Progenitor cell of endocrine pancreas (in vitro differentiated cells): ENCODE measurements at regions not wholly inside any gene's neighbourhood (a gene's known extent, or its start where the extent isn't known, plus 50 kb on each side); places are given as distances from the start of the nearest gene placed in this dataset.
"Not testable (repeated sequence)": the region's sequence is repeated elsewhere in the genome, so short reads cannot be mapped to it uniquely, and the experiment has no call there.

ENCODE experiments used
- DNase-seq: peaks from one replicate; pipeline ENCODE4 v3.0.0; 2021; ENCODE audit warnings: low spot score; ENCODE audit not compliant: unreplicated experiment
- H3K27ac Mint-ChIP-seq: 2 replicates; pipeline ENCODE4 v1.8.0; 2021; ENCODE audit warnings: mild to moderate bottlenecking, moderate library complexity, mixed read lengths
- H3K27me3 Mint-ChIP-seq: 2 replicates; pipeline ENCODE4 v1.8.0; 2021; ENCODE audit warnings: mixed read lengths
- H3K36me3 Mint-ChIP-seq: 2 replicates; pipeline ENCODE4 v1.8.0; 2022; ENCODE audit warnings: mixed read lengths; ENCODE audit not compliant: insufficient read depth
- H3K4me1 Mint-ChIP-seq: 2 replicates; pipeline ENCODE4 v1.8.0; 2021; ENCODE audit warnings: low read depth, mixed read lengths
- H3K4me3 Mint-ChIP-seq: 2 replicates; pipeline ENCODE4 v1.8.0; 2021; ENCODE audit warnings: low read depth, mild to moderate bottlenecking, moderate library complexity, mixed read lengths
- H3K9me3 Mint-ChIP-seq: 2 replicates; pipeline ENCODE4 v1.8.0; 2021; ENCODE audit warnings: low read depth, mixed read lengths
- CTCF ChIP-seq: fragments of 200-600 bp; sonication (generic); IDR thresholded peaks from one replicate; pipeline ENCODE4 v1.5.0; 2021; ENCODE audit warnings: antibody characterized with exemption, mild to moderate bottlenecking; ENCODE audit not compliant: unreplicated experiment

- Mint-ChIP-seq H3K4me3 (no peak overlapping the region), H3K36me3 (no peaks in the 10 kb centered on the region), H3K27ac (no peak overlapping the region), H3K4me1 (no peaks in the 10 kb centered on the region), H3K9me3 (peaks cover 7% of the 10 kb centered on the region), H3K27me3 (peaks cover 4% of the 10 kb centered on the region)
- TF ChIP-seq CTCF, result no peak
- no peak for DNase-seq
Measured at GRCh38 chr9:78712903-78713613, 416.1 kb downstream of the PSAT1 start.

- Mint-ChIP-seq H3K4me3 (no peak overlapping the region), H3K27me3 (peaks cover 4% of the 10 kb centered on the region), H3K4me1 (no peaks in the 10 kb centered on the region), H3K27ac (no peak overlapping the region), H3K36me3 (no peaks in the 10 kb centered on the region), H3K9me3 (peaks cover 7% of the 10 kb centered on the region)
- DNase-seq, result no peak
- no peak for TF ChIP-seq CTCF
Measured at GRCh38 chr9:78713614-78714405, 416.9 kb downstream of the PSAT1 start.

GRCh38 chr9:78714576-78714975 lies 417.7 kb downstream of the PSAT1 start:
- no peak for DNase-seq
- no peak for TF ChIP-seq CTCF
- peaks cover 7% of the 10 kb centered on the region for H3K9me3 Mint-ChIP-seq

GRCh38 chr9:78719029-78719428 lies 422.1 kb downstream of the PSAT1 start:
- not testable (repeated sequence) for H3K4me1 Mint-ChIP-seq, H3K27ac Mint-ChIP-seq, H3K27me3 Mint-ChIP-seq, DNase-seq, H3K9me3 Mint-ChIP-seq, H3K4me3 Mint-ChIP-seq, H3K36me3 Mint-ChIP-seq

More at GRCh38 chr9:78714576-78714975, 417.7 kb downstream of the PSAT1 start:
- no peaks in the 10 kb centered on the region for H3K36me3 Mint-ChIP-seq
- H3K27me3 Mint-ChIP-seq, result peaks cover 4% of the 10 kb centered on the region
- H3K4me1 Mint-ChIP-seq, result no peaks in the 10 kb centered on the region
- H3K4me3 Mint-ChIP-seq, result no peak overlapping the region
- no peak overlapping the region for H3K27ac Mint-ChIP-seq

GRCh38 chr9:78724896-78725295 lies 428.0 kb downstream of the PSAT1 start:
- DNase-seq, result no peak
- H3K9me3 Mint-ChIP-seq, result peaks cover 21% of the 10 kb centered on the region
- no peak for TF ChIP-seq CTCF
- H3K27ac Mint-ChIP-seq, result no peak overlapping the region
- H3K27me3 Mint-ChIP-seq, result no peaks in the 10 kb centered on the region
- no peaks in the 10 kb centered on the region for H3K4me1 Mint-ChIP-seq
- peaks cover 2% of the 10 kb centered on the region for H3K36me3 Mint-ChIP-seq
- no peak overlapping the region for H3K4me3 Mint-ChIP-seq

GRCh38 chr9:78725503-78725902 lies 428.6 kb downstream of the PSAT1 start:
- Mint-ChIP-seq H3K27ac (no peak overlapping the region), H3K4me1 (no peaks in the 10 kb centered on the region), H3K36me3 (peaks cover 2% of the 10 kb centered on the region), H3K9me3 (peaks cover 21% of the 10 kb centered on the region), H3K4me3 (no peak overlapping the region), H3K27me3 (no peaks in the 10 kb centered on the region)
- no peak for TF ChIP-seq CTCF
- no peak for DNase-seq
